ENCODE measurements at regions not wholly inside any gene's neighbourhood (a gene's known extent, or its start where the extent isn't known, plus 50 kb on each side); places are given as distances from the start of the nearest gene placed in this dataset.
A peak's percentile ranks its signal among the peaks of the same experiment; 100 is the strongest.

DNA sequence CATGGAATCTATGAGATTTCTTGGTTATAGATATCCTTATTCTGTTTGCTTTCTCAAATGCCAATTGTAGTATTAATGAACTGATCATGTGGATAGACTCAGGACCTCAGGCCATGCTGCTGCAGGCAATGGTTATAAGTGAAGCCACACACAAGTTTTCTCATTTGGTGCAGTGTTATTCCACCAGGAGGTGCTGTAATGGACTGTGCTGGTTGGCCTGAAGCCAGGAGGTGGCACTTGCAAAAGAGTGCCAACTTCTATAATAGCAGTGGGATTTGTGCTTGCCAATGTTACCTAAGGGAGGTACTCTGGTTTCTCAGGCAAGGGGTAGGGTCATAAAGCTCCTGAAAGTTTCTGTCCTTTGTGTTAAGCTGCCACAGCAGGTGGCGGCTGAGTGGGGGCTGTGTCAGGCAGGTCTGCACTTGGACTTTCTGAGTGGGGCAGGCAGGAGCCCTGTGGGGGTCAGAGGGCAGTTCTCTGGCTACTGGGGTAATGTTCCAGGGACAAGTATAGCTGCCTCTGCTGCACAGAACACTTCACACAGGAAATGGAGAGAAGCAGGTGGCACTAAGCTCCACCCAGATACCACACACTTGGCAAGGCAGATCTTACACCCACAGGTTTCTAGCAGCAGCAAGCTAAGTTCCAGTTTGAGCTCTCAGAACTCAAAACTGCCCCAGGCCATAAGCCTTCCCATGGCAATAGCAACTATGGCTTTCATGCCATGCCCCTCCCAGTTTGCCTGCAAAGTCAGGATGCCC, 352.6 kb upstream of the CWC22 start:
- no peaks in the 10 kb centered on the region for H3K79me1 ChIP-seq (ENCODE audit: low read length)
- H3K4me2 ChIP-seq (ENCODE audit: low read length) = no peak overlapping the region
- no peak overlapping the region for H3K9ac ChIP-seq (ENCODE audit: low read length)
- H2AK5ac ChIP-seq (ENCODE audit: low read length) = no peak overlapping the region
- H4K5ac ChIP-seq (ENCODE audit: low read length) = no peak overlapping the region
- H3K27ac ChIP-seq (ENCODE audit: low read depth, low read length) = no peak overlapping the region
- H3K4me3 ChIP-seq (ENCODE audit: low read length) = no peak overlapping the region
- no peak overlapping the region for H3K56ac ChIP-seq (ENCODE audit: low read length)
- H3K18ac ChIP-seq (ENCODE audit: low read length) = no peak overlapping the region
- no peak overlapping the region for H2BK5ac ChIP-seq (ENCODE audit: low read length)
- no peak overlapping the region for H2BK15ac ChIP-seq (replicated peaks; ENCODE audit: low read depth)
- no peaks in the 10 kb centered on the region for H3K36me3 ChIP-seq (ENCODE audit: control insufficient read depth, insufficient read depth, low read length)
- no peak overlapping the region for H3K4ac ChIP-seq (ENCODE audit: low read depth, low read length)
- no CpG with 5 or more reads among the region's 1 CpG for WGBS (ENCODE audit: extremely low coverage, insufficient coverage, low lambda C conversion rate)
- no peak overlapping the region for H3K23ac ChIP-seq (ENCODE audit: low read length)
- H3K27me3 ChIP-seq (ENCODE audit: insufficient read depth, low read length, poor library complexity) = no peaks in the 10 kb centered on the region
- H3K79me2 ChIP-seq (ENCODE audit: control insufficient read depth, insufficient read depth, low read length) = no peaks in the 10 kb centered on the region
- peak; percentile 38 for DNase-seq
- H4K8ac ChIP-seq (ENCODE audit: low read depth, low read length) = no peak overlapping the region
- H3K4me1 ChIP-seq (ENCODE audit: control insufficient read depth, low read depth, low read length) = no peaks in the 10 kb centered on the region
- H2BK120ac ChIP-seq (ENCODE audit: low read depth, low read length) = no peak overlapping the region

GRCh38 chr2:180358458-180358857, 351.4 kb upstream of the CWC22 start:
- Histone ChIP-seq H3K27ac (ENCODE audit: low read depth, low read length) (no peak overlapping the region), H3K56ac (ENCODE audit: low read length) (no peak overlapping the region), H3K18ac (ENCODE audit: low read length) (no peak overlapping the region), H3K36me3 (ENCODE audit: control insufficient read depth, insufficient read depth, low read length) (no peaks in the 10 kb centered on the region), H2AK5ac (ENCODE audit: low read length) (no peak overlapping the region), H3K4ac (ENCODE audit: low read depth, low read length) (no peak overlapping the region), H2BK15ac (replicated peaks; ENCODE audit: low read depth) (no peak overlapping the region), H3K4me1 (ENCODE audit: control insufficient read depth, low read depth, low read length) (no peaks in the 10 kb centered on the region), H2BK120ac (ENCODE audit: low read depth, low read length) (no peak overlapping the region), H2BK5ac (ENCODE audit: low read length) (no peak overlapping the region), H3K23ac (ENCODE audit: low read length) (no peak overlapping the region), H3K9ac (ENCODE audit: low read length) (no peak overlapping the region), H3K27me3 (ENCODE audit: insufficient read depth, low read length, poor library complexity) (no peaks in the 10 kb centered on the region), H4K8ac (ENCODE audit: low read depth, low read length) (no peak overlapping the region), H3K4me2 (ENCODE audit: low read length) (no peak overlapping the region), H3K4me3 (ENCODE audit: low read length) (no peak overlapping the region), H4K5ac (ENCODE audit: low read length) (no peak overlapping the region), H3K79me2 (ENCODE audit: control insufficient read depth, insufficient read depth, low read length) (no peaks in the 10 kb centered on the region), H3K79me1 (ENCODE audit: low read length) (no peaks in the 10 kb centered on the region)
- no CpG with 5 or more reads among the region's 2 CpGs for WGBS (ENCODE audit: extremely low coverage, insufficient coverage, low lambda C conversion rate)
- DNase-seq = no peak

DNA sequence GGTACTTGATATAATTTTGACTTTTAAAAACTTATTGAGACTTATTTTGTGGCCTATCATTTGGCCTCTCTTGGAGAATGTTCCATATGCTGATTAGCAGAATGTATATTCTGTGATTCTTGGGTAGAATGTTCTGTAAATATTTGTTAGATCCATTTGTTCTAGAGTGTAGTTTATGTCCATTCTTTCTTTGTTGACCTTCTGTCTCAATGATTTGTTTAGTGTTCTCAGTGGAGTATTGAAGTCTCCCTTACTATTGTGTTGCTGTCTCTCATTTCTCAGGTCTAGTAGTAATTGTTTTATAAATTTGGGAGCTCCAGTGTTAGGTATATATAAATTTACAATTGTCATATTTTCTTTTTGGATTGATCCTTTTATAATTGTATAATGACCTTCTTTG, 349.6 kb upstream of the CWC22 start:
- Histone ChIP-seq H3K18ac (ENCODE audit: low read length) (no peak overlapping the region), H3K4me1 (ENCODE audit: control insufficient read depth, low read depth, low read length) (no peaks in the 10 kb centered on the region), H3K4ac (ENCODE audit: low read depth, low read length) (no peak overlapping the region), H2BK120ac (ENCODE audit: low read depth, low read length) (no peak overlapping the region), H3K9ac (ENCODE audit: low read length) (no peak overlapping the region), H3K36me3 (ENCODE audit: control insufficient read depth, insufficient read depth, low read length) (no peaks in the 10 kb centered on the region), H3K79me2 (ENCODE audit: control insufficient read depth, insufficient read depth, low read length) (no peaks in the 10 kb centered on the region), H2AK5ac (ENCODE audit: low read length) (no peak overlapping the region), H3K27ac (ENCODE audit: low read depth, low read length) (no peak overlapping the region), H3K27me3 (ENCODE audit: insufficient read depth, low read length, poor library complexity) (no peaks in the 10 kb centered on the region), H3K4me3 (ENCODE audit: low read length) (no peak overlapping the region), H4K5ac (ENCODE audit: low read length) (no peak overlapping the region), H2BK5ac (ENCODE audit: low read length) (no peak overlapping the region), H3K79me1 (ENCODE audit: low read length) (no peaks in the 10 kb centered on the region), H2BK15ac (replicated peaks; ENCODE audit: low read depth) (no peak overlapping the region), H4K8ac (ENCODE audit: low read depth, low read length) (no peak overlapping the region), H3K23ac (ENCODE audit: low read length) (no peak overlapping the region), H3K4me2 (ENCODE audit: low read length) (no peak overlapping the region), H3K56ac (ENCODE audit: low read length) (no peak overlapping the region)
- no peak for DNase-seq

DNA sequence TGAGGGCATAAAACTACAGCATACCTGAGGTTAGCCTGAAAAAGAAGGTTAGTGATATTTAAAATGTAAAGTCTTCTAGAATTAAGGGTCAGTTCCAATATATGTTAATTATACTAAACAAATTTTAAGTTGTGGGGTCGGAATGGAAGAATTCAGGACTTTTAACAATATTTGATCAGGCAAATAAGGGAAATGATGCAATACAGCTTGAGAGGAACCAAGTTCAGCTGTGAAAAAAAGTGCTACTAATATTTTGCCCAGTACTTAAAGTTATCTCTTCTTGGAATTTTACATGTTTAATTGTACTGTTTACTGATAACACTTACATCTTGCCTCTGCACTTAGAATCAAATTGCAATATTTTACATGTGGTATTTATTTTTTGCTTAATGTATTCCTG, 345.5 kb upstream of the CWC22 start:
- Histone ChIP-seq H3K4ac (ENCODE audit: low read depth, low read length) (no peak overlapping the region), H2BK120ac (ENCODE audit: low read depth, low read length) (no peak overlapping the region), H3K4me1 (ENCODE audit: control insufficient read depth, low read depth, low read length) (no peaks in the 10 kb centered on the region), H3K4me3 (ENCODE audit: low read length) (no peak overlapping the region), H3K56ac (ENCODE audit: low read length) (no peak overlapping the region), H2BK5ac (ENCODE audit: low read length) (no peak overlapping the region), H3K36me3 (ENCODE audit: control insufficient read depth, insufficient read depth, low read length) (no peaks in the 10 kb centered on the region), H3K4me2 (ENCODE audit: low read length) (no peak overlapping the region), H2AK5ac (ENCODE audit: low read length) (no peak overlapping the region), H3K23ac (ENCODE audit: low read length) (no peak overlapping the region), H2BK15ac (replicated peaks; ENCODE audit: low read depth) (no peak overlapping the region), H3K18ac (ENCODE audit: low read length) (no peak overlapping the region), H3K27me3 (ENCODE audit: insufficient read depth, low read length, poor library complexity) (no peaks in the 10 kb centered on the region), H3K79me2 (ENCODE audit: control insufficient read depth, insufficient read depth, low read length) (no peaks in the 10 kb centered on the region), H3K79me1 (ENCODE audit: low read length) (no peaks in the 10 kb centered on the region), H4K8ac (ENCODE audit: low read depth, low read length) (no peak overlapping the region), H3K9ac (ENCODE audit: low read length) (no peak overlapping the region), H3K27ac (ENCODE audit: low read depth, low read length) (no peak overlapping the region), H4K5ac (ENCODE audit: low read length) (no peak overlapping the region)
- no peak for DNase-seq
- 100% methylated on average over 1 of the region's 1 CpG for WGBS (ENCODE audit: extremely low coverage, insufficient coverage, low lambda C conversion rate)

DNA sequence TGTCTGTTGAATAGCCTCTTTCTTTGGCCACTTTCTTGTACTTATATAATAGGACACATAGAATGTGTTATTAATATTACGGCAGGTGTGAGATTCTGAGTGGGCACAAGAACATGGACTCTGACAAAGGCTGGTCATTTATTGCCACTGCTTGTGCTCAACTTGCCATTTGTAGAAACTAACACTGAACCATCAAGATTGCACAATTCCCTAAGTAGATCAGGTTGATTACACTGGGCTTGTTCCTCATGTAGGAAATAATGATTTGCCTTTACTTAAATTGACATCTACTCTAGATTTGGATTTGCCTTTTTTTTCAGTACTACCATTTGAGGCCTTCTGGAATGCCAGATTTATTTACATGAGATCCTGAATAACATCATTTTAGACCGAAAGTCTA, 342.7 kb upstream of the CWC22 start:
- WGBS (ENCODE audit: extremely low coverage, insufficient coverage, low lambda C conversion rate) = no CpG with 5 or more reads among the region's 2 CpGs
- Histone ChIP-seq H3K18ac (ENCODE audit: low read length) (no peak overlapping the region), H3K79me2 (ENCODE audit: control insufficient read depth, insufficient read depth, low read length) (no peaks in the 10 kb centered on the region), H3K36me3 (ENCODE audit: control insufficient read depth, insufficient read depth, low read length) (no peaks in the 10 kb centered on the region), H2BK5ac (ENCODE audit: low read length) (no peak overlapping the region), H3K27ac (ENCODE audit: low read depth, low read length) (no peak overlapping the region), H3K56ac (ENCODE audit: low read length) (no peak overlapping the region), H2BK120ac (ENCODE audit: low read depth, low read length) (no peak overlapping the region), H3K27me3 (ENCODE audit: insufficient read depth, low read length, poor library complexity) (no peaks in the 10 kb centered on the region), H4K5ac (ENCODE audit: low read length) (no peak overlapping the region), H3K4me3 (ENCODE audit: low read length) (no peak overlapping the region), H3K4ac (ENCODE audit: low read depth, low read length) (no peak overlapping the region), H3K79me1 (ENCODE audit: low read length) (no peaks in the 10 kb centered on the region), H2BK15ac (replicated peaks; ENCODE audit: low read depth) (no peak overlapping the region), H3K9ac (ENCODE audit: low read length) (no peak overlapping the region), H4K8ac (ENCODE audit: low read depth, low read length) (no peak overlapping the region), H2AK5ac (ENCODE audit: low read length) (no peak overlapping the region), H3K23ac (ENCODE audit: low read length) (no peak overlapping the region), H3K4me2 (ENCODE audit: low read length) (no peak overlapping the region), H3K4me1 (ENCODE audit: control insufficient read depth, low read depth, low read length) (no peaks in the 10 kb centered on the region)
- no peak for DNase-seq

Data from mesendoderm (in vitro differentiated cells).